Dermis microvascular lymphatic vessel endothelial cell (primary cell): ENCODE measurements at regions not wholly inside any gene's neighbourhood (a gene's known extent, or its start where the extent isn't known, plus 50 kb on each side); places are given as distances from the start of the nearest gene placed in this dataset.
"Not testable (repeated sequence)": the region's sequence is repeated elsewhere in the genome, so short reads cannot be mapped to it uniquely, and the experiment has no call there.

ENCODE experiments used
- DNase-seq, 2 donors: peaks; one replicate each; pipeline versions ENCODE4 v3.0.0 to v3.0.0-alpha.2; 2010; ENCODE audit warnings: low read depth in 2 of 2

GRCh38 chr15:20010759-20011158, 530.8 kb downstream of the GOLGA6L6 start:
- not testable (repeated sequence) for DNase-seq

- DNase-seq, result not testable (repeated sequence)
Measured at GRCh38 chr15:20009619-20010018, 532.0 kb downstream of the GOLGA6L6 start.

GRCh38 chr15:20007338-20007737, 534.3 kb downstream of the GOLGA6L6 start:
- DNase-seq, result not testable (repeated sequence)

- not testable (repeated sequence) for DNase-seq
Measured at GRCh38 chr15:20003471-20003870, 538.1 kb downstream of the GOLGA6L6 start.

GRCh38 chr15:20002560-20002959, 539.0 kb downstream of the GOLGA6L6 start:
- DNase-seq, result not testable (repeated sequence)

GRCh38 chr15:19996574-19997194, 544.9 kb downstream of the GOLGA6L6 start:
- DNase-seq, result not testable (repeated sequence)

GRCh38 chr15:19995296-19995695, 546.3 kb downstream of the GOLGA6L6 start:
- DNase-seq, result not testable (repeated sequence)

- DNase-seq, result no peak
Measured at GRCh38 chr15:19992428-19992827, 549.2 kb downstream of the GOLGA6L6 start.

- DNase-seq, result no peak
Measured at GRCh38 chr15:19988094-19988660, 553.4 kb downstream of the GOLGA6L6 start.

- DNase-seq, result no peak
Measured at GRCh38 chr15:19987389-19988048, 554.1 kb downstream of the GOLGA6L6 start.

GRCh38 chr15:19984101-19984500, 557.5 kb downstream of the GOLGA6L6 start:
- DNase-seq, result no peak

- DNase-seq, result no peak
Measured at GRCh38 chr15:19974998-19975397, 566.6 kb downstream of the GOLGA6L6 start.

GRCh38 chr15:19973718-19974117, 567.9 kb downstream of the GOLGA6L6 start:
- DNase-seq, result no peak

- not testable (repeated sequence) for DNase-seq
Measured at GRCh38 chr15:19972582-19972981, 569.0 kb downstream of the GOLGA6L6 start.

- DNase-seq, result not testable (repeated sequence)
Measured at GRCh38 chr15:19965574-19965973, 576.0 kb downstream of the GOLGA6L6 start.

- DNase-seq, result not testable (repeated sequence)
Measured at GRCh38 chr15:19964480-19964879, 577.1 kb downstream of the GOLGA6L6 start.

GRCh38 chr15:19956124-19956796, 585.3 kb downstream of the GOLGA6L6 start:
- no peak for DNase-seq

GRCh38 chr15:19944261-19944888, 597.2 kb downstream of the GOLGA6L6 start:
- no peak for DNase-seq

- DNase-seq, result no peak
Measured at GRCh38 chr15:19943515-19943914, 598.1 kb downstream of the GOLGA6L6 start.

GRCh38 chr15:19903281-19903680, 638.3 kb downstream of the GOLGA6L6 start:
- not testable (repeated sequence) for DNase-seq

GRCh38 chr15:19902388-19902787, 639.2 kb downstream of the GOLGA6L6 start:
- DNase-seq, result not testable (repeated sequence)

GRCh38 chr15:19901414-19901813, 640.2 kb downstream of the GOLGA6L6 start:
- not testable (repeated sequence) for DNase-seq
